WERI-Rb-1 (cell line): ENCODE measurements at regions not wholly inside any gene's neighbourhood (a gene's known extent, or its start where the extent isn't known, plus 50 kb on each side); places are given as distances from the start of the nearest gene placed in this dataset.

Experiments used
- DNase-seq: peaks from one replicate; pipeline ENCODE4 v3.0.0-alpha.2; 2020
- H3K27ac ChIP-seq: fragments of 250-450 bp; sonication (Bioruptor Pico); 2 replicates; pipeline ENCODE4 v1.5.1; 2020; ENCODE audit warnings: mild to moderate bottlenecking, moderate library complexity
- H3K27me3 ChIP-seq: fragments of 250-450 bp; sonication (Bioruptor Pico); 2 replicates; pipeline ENCODE4 v1.5.1; 2021; ENCODE audit warnings: mild to moderate bottlenecking, low read depth, moderate library complexity; ENCODE audit not compliant: insufficient read depth, severe bottlenecking
- H3K36me3 ChIP-seq: fragments of 250-450 bp; sonication (Bioruptor Pico); 2 replicates; pipeline ENCODE4 v1.5.1; 2020; ENCODE audit warnings: mild to moderate bottlenecking, moderate library complexity
- H3K4me3 ChIP-seq: 2 replicates; pipeline ENCODE4 v1.5.1; 2011; ENCODE audit warnings: low read depth, mild to moderate bottlenecking, control low read depth, low read length
- H3K9me3 ChIP-seq: fragments of 250-450 bp; sonication (Bioruptor Pico); 2 replicates; pipeline ENCODE4 v1.5.1; 2021; ENCODE audit warnings: mild to moderate bottlenecking, moderate library complexity; ENCODE audit not compliant: severe bottlenecking
- CTCF ChIP-seq: IDR thresholded peaks from 2 replicates; pipeline ENCODE4 v1.5.1; 2011; ENCODE audit warnings: low read depth, mild to moderate bottlenecking, control low read depth, inconsistent platforms, low read length

GRCh38 chr4:166318810-166319525 lies 445.9 kb downstream of the TLL1 start:
- H3K27me3 ChIP-seq: no peaks in the 10 kb centered on the region
- no peaks in the 10 kb centered on the region for H3K36me3 ChIP-seq
- no peak overlapping the region for H3K4me3 ChIP-seq
- H3K27ac ChIP-seq: no peak overlapping the region
- TF ChIP-seq CTCF: no peak
- H3K9me3 ChIP-seq: no peaks in the 10 kb centered on the region
- no peak for DNase-seq

- no peak for TF ChIP-seq CTCF
- no peak overlapping the region for H3K27ac ChIP-seq
- H3K27me3 ChIP-seq: no peaks in the 10 kb centered on the region
- no peak overlapping the region for H3K4me3 ChIP-seq
- no peaks in the 10 kb centered on the region for H3K9me3 ChIP-seq
- no peaks in the 10 kb centered on the region for H3K36me3 ChIP-seq
- no peak for DNase-seq
Observed at GRCh38 chr4:166323250-166323649, 450.2 kb downstream of the TLL1 start.

- Histone ChIP-seq H3K9me3 (no peaks in the 10 kb centered on the region), H3K27me3 (no peaks in the 10 kb centered on the region), H3K36me3 (no peaks in the 10 kb centered on the region), H3K27ac (no peak overlapping the region), H3K4me3 (no peak overlapping the region)
- TF ChIP-seq CTCF: peak; percentile 68
- DNase-seq: peak; percentile 70
Observed at GRCh38 chr4:166324321-166324720, 451.3 kb downstream of the TLL1 start.

- no peaks in the 10 kb centered on the region for H3K36me3 ChIP-seq
- no peak overlapping the region for H3K27ac ChIP-seq
- H3K4me3 ChIP-seq: no peak overlapping the region
- H3K9me3 ChIP-seq: no peaks in the 10 kb centered on the region
- TF ChIP-seq CTCF: no peak
- no peak for DNase-seq
- H3K27me3 ChIP-seq: no peaks in the 10 kb centered on the region
Observed at GRCh38 chr4:166335256-166335938, 462.4 kb downstream of the TLL1 start.

GRCh38 chr4:166341992-166342391 lies 469.0 kb downstream of the TLL1 start:
- H3K27me3 ChIP-seq: no peaks in the 10 kb centered on the region
- TF ChIP-seq CTCF: no peak
- H3K36me3 ChIP-seq: no peaks in the 10 kb centered on the region
- no peaks in the 10 kb centered on the region for H3K9me3 ChIP-seq
- H3K4me3 ChIP-seq: no peak overlapping the region
- H3K27ac ChIP-seq: no peak overlapping the region
- DNase-seq: no peak

- no peak for DNase-seq
- Histone ChIP-seq H3K27me3 (no peaks in the 10 kb centered on the region), H3K36me3 (no peaks in the 10 kb centered on the region), H3K4me3 (no peak overlapping the region), H3K27ac (no peak overlapping the region), H3K9me3 (no peaks in the 10 kb centered on the region)
- no peak for TF ChIP-seq CTCF
Observed at GRCh38 chr4:166363198-166363597, 490.2 kb downstream of the TLL1 start.
